ENCODE measurements at regions not wholly inside any gene's neighbourhood (a gene's known extent, or its start where the extent isn't known, plus 50 kb on each side); places are given as distances from the start of the nearest gene placed in this dataset.
A peak's percentile ranks its signal among the peaks of the same experiment; 100 is the strongest.
"Not testable (repeated sequence)": the region's sequence is repeated elsewhere in the genome, so short reads cannot be mapped to it uniquely, and the experiment has no call there.

- not testable (repeated sequence) for H3K36me3 Mint-ChIP-seq; H3K4me1 Mint-ChIP-seq (ENCODE audit: unreplicated experiment); DNase-seq (ENCODE audit: extremely low spot score, unreplicated experiment); H3K27ac Mint-ChIP-seq; H3K27me3 Mint-ChIP-seq; H3K4me3 Mint-ChIP-seq; H3K9me3 Mint-ChIP-seq
These were observed 50.4 kb upstream of the B3GAT2 start for GRCh38 chr6:71007298-71007697.

GRCh38 chr6:71011871-71012371 lies 55.1 kb upstream of the B3GAT2 start:
- Mint-ChIP-seq H3K4me3 (no peak overlapping the region), H3K9me3 (no peaks in the 10 kb centered on the region), H3K27ac (no peak overlapping the region), H3K27me3 (peaks cover 3% of the 10 kb centered on the region), H3K4me1 (ENCODE audit: unreplicated experiment) (peaks cover 12% of the 10 kb centered on the region), H3K36me3 (no peaks in the 10 kb centered on the region)
- no peak for TF ChIP-seq CTCF (conservative IDR thresholded peaks at IDR 0.05)
- DNase-seq (ENCODE audit: extremely low spot score, unreplicated experiment) = no peak

DNA sequence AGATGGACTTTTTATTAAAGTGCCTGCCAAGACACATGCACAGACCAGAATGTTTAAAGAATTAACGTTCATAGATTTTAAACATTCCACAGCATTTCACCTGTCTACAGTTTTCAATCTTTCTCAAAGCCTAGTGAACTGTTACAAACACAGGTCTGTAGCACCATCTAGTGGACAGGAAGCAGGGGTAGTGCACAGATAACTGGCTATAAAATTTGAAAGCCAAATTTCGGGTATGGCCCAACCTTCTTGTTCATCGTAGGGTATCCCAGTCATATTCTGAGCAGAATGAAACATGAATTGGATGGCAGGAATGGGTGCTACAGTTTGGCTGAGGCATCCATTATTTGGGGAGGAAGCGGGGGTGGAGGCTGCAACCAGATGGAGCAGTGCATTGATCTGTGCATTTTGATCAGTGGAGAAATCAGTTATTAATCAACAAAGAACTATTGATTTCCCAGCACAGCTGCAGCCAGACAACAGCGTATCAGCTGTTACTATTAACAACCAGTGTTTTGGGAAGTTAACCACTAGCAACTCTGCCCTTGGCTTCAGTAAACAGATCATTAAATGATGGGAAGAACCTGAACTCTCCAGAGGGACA lies 56.1 kb upstream of the B3GAT2 start:
- no peak overlapping the region for H3K27ac Mint-ChIP-seq
- peaks cover 3% of the 10 kb centered on the region for H3K27me3 Mint-ChIP-seq
- no peak for DNase-seq (ENCODE audit: extremely low spot score, unreplicated experiment)
- peak; percentile 93 for TF ChIP-seq CTCF (conservative IDR thresholded peaks at IDR 0.05)
- H3K9me3 Mint-ChIP-seq = no peaks in the 10 kb centered on the region
- H3K4me1 Mint-ChIP-seq (ENCODE audit: unreplicated experiment) = peaks cover 12% of the 10 kb centered on the region
- H3K4me3 Mint-ChIP-seq = no peak overlapping the region
- no peaks in the 10 kb centered on the region for H3K36me3 Mint-ChIP-seq

GRCh38 chr6:71015392-71015791 lies 58.5 kb upstream of the B3GAT2 start:
- TF ChIP-seq CTCF (conservative IDR thresholded peaks at IDR 0.05) = no peak
- Mint-ChIP-seq H3K4me1 (ENCODE audit: unreplicated experiment) (peaks cover 12% of the 10 kb centered on the region), H3K27me3 (peaks cover 3% of the 10 kb centered on the region)

DNA sequence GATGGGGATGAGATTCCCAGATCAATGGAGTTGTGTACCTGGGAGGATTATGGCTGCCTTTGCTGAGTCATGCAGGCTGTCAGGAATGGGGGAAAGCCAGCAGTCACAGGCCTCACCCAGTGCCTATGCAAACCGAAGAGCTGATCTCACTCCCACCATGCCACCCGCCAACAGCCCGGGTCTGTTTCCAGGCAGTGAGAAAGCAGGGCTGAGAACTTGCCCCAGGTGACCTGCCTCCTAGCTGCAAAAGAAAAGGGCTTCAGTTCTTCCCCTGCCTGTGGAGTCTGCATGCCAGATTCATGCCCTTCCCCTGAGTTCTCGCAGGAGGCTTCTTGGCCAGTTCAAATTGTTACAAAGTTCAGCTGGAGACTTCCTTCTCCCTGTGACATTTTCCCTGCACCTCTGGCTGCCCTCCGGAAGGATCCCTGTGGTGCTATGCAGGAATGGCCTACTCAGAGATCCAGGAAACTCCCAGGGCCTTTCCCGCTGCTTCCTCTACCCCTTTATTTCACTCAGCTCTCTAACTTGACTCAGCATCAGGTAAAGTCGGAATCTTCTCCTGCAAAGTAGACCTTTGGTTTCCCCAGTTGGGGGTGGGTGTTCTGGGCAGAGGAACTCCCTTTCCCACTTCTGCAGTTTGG lies 71.5 kb upstream of the B3GAT2 start:
- Mint-ChIP-seq H3K27me3 (no peaks in the 10 kb centered on the region), H3K4me3 (no peak overlapping the region), H3K9me3 (no peaks in the 10 kb centered on the region), H3K4me1 (ENCODE audit: unreplicated experiment) (peaks cover 3% of the 10 kb centered on the region), H3K27ac (no peak overlapping the region), H3K36me3 (no peaks in the 10 kb centered on the region)
- TF ChIP-seq CTCF (conservative IDR thresholded peaks at IDR 0.05) = no peak
- no peak for DNase-seq (ENCODE audit: extremely low spot score, unreplicated experiment)

More at GRCh38 chr6:71015392-71015791, 58.5 kb upstream of the B3GAT2 start:
- no peak for DNase-seq (ENCODE audit: extremely low spot score, unreplicated experiment)
- H3K4me3 Mint-ChIP-seq = no peak overlapping the region
- no peaks in the 10 kb centered on the region for H3K9me3 Mint-ChIP-seq
- no peaks in the 10 kb centered on the region for H3K36me3 Mint-ChIP-seq
- H3K27ac Mint-ChIP-seq = no peak overlapping the region

- H3K4me3 Mint-ChIP-seq = no peak overlapping the region
- no peak for DNase-seq (ENCODE audit: extremely low spot score, unreplicated experiment)
- no peaks in the 10 kb centered on the region for H3K36me3 Mint-ChIP-seq
- no peaks in the 10 kb centered on the region for H3K9me3 Mint-ChIP-seq
- no peak overlapping the region for H3K27ac Mint-ChIP-seq
- no peaks in the 10 kb centered on the region for H3K27me3 Mint-ChIP-seq
- peaks cover 6% of the 10 kb centered on the region for H3K4me1 Mint-ChIP-seq (ENCODE audit: unreplicated experiment)
- TF ChIP-seq CTCF (conservative IDR thresholded peaks at IDR 0.05) = no peak
These were observed 72.0 kb upstream of the B3GAT2 start for GRCh38 chr6:71028877-71029252.
